ENCODE measurements at regions not wholly inside any gene's neighbourhood (a gene's known extent, or its start where the extent isn't known, plus 50 kb on each side); places are given as distances from the start of the nearest gene placed in this dataset.

DNA sequence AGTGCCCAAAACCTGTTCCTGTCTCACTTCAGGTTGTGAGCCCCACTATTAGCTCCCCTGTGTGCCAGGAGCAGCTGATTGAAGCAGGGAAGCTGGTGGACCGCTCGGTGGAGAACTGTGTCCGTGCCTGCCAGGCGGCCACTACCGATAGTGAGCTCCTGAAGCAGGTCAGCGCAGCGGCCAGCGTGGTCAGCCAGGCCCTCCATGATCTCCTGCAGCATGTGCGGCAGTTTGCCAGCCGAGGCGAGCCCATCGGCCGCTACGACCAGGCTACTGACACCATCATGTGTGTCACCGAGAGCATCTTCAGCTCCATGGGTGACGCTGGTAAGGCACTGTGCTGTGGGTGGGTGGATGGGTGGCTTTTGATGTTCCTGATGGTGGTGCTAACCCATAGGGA, 334.1 kb upstream of the TPM1 start:
- no peak for TF ChIP-seq EZH2 (IDR thresholded peaks at IDR 0.05; ENCODE audit: low read length, missing control alignments)
- TF ChIP-seq, protein P1, sequence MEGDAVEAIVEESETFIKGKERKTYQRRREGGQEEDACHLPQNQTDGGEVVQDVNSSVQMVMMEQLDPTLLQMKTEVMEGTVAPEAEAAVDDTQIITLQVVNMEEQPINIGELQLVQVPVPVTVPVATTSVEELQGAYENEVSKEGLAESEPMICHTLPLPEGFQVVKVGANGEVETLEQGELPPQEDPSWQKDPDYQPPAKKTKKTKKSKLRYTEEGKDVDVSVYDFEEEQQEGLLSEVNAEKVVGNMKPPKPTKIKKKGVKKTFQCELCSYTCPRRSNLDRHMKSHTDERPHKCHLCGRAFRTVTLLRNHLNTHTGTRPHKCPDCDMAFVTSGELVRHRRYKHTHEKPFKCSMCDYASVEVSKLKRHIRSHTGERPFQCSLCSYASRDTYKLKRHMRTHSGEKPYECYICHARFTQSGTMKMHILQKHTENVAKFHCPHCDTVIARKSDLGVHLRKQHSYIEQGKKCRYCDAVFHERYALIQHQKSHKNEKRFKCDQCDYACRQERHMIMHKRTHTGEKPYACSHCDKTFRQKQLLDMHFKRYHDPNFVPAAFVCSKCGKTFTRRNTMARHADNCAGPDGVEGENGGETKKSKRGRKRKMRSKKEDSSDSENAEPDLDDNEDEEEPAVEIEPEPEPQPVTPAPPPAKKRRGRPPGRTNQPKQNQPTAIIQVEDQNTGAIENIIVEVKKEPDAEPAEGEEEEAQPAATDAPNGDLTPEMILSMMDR (conservative IDR thresholded peaks at IDR 0.05 in 1 of 2, IDR thresholded peaks at IDR 0.05 in 1 of 2; ENCODE audit: low read depth in 1 of 2, low read length in 2 of 2), result no peak

Data from fibroblast of lung (primary cell).